ENCODE measurements at regions not wholly inside any gene's neighbourhood (a gene's known extent, or its start where the extent isn't known, plus 50 kb on each side); places are given as distances from the start of the nearest gene placed in this dataset.

DNA sequence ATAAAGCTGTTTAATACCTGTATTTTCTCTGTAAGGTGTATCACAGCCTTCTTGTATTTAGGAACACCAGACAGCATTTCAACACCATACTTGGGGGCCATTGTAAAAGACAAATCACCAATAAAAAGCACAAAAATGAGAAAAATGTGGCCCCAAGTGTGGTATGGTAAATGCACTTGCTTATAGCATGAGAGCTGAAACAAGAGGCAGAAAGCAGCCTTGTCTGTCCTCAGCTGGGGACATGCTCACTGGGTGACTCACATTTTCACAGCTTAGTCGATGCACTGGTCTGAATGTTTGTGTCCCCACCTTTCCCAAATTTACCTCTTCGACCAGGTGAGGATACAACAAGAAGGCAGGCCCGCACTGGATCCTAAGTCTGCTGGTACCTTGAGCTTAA is 639.7 kb upstream of the AGA start:
- TF ChIP-seq, protein P1, sequence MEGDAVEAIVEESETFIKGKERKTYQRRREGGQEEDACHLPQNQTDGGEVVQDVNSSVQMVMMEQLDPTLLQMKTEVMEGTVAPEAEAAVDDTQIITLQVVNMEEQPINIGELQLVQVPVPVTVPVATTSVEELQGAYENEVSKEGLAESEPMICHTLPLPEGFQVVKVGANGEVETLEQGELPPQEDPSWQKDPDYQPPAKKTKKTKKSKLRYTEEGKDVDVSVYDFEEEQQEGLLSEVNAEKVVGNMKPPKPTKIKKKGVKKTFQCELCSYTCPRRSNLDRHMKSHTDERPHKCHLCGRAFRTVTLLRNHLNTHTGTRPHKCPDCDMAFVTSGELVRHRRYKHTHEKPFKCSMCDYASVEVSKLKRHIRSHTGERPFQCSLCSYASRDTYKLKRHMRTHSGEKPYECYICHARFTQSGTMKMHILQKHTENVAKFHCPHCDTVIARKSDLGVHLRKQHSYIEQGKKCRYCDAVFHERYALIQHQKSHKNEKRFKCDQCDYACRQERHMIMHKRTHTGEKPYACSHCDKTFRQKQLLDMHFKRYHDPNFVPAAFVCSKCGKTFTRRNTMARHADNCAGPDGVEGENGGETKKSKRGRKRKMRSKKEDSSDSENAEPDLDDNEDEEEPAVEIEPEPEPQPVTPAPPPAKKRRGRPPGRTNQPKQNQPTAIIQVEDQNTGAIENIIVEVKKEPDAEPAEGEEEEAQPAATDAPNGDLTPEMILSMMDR (IDR thresholded peaks at IDR 0.05): no peak
- TF ChIP-seq POLR2A (IDR thresholded peaks at IDR 0.05): no peak
